Ishikawa (cell line): ENCODE measurements at regions not wholly inside any gene's neighbourhood (a gene's known extent, or its start where the extent isn't known, plus 50 kb on each side); places are given as distances from the start of the nearest gene placed in this dataset.

Source experiments
- CEBPB ChIP-seq: IDR thresholded peaks from 2 replicates; pipeline ENCODE4 v1.6.1; 2012
- CREB1 ChIP-seq: IDR thresholded peaks from 2 replicates; pipeline ENCODE4 v1.6.1; 2012; ENCODE audit warnings: low read depth
- EGR1 ChIP-seq: IDR thresholded peaks from 2 replicates; pipeline ENCODE4 v1.6.1; 2012
- EP300 ChIP-seq: IDR thresholded peaks from 2 replicates; pipeline ENCODE4 v1.6.1; 2012; ENCODE audit warnings: borderline replicate concordance
- FOXM1 ChIP-seq: IDR thresholded peaks from 2 replicates; pipeline ENCODE4 v1.6.1; 2012; ENCODE audit warnings: low read depth, borderline replicate concordance
- MAX ChIP-seq: IDR thresholded peaks from 2 replicates; pipeline ENCODE4 v1.6.1; 2012
- NFIC ChIP-seq: IDR thresholded peaks from 2 replicates; pipeline ENCODE4 v1.6.1; 2012
- RAD21 ChIP-seq: IDR thresholded peaks from 2 replicates; pipeline ENCODE4 v1.6.1; 2012; ENCODE audit warnings: low read depth
- REST ChIP-seq: IDR thresholded peaks from 2 replicates; pipeline ENCODE4 v1.6.1; 2012; ENCODE audit warnings: low read depth, mild to moderate bottlenecking
- TAF1 ChIP-seq: IDR thresholded peaks from 2 replicates; pipeline ENCODE4 v1.6.1; 2012; ENCODE audit warnings: low read depth, mild to moderate bottlenecking
- TCF12 ChIP-seq: IDR thresholded peaks from 2 replicates; pipeline ENCODE4 v1.6.1; 2012; ENCODE audit warnings: low read depth
- TEAD4 ChIP-seq: IDR thresholded peaks from 2 replicates; pipeline ENCODE4 v1.6.1; 2012
- USF1 ChIP-seq: IDR thresholded peaks from 2 replicates; pipeline ENCODE4 v1.6.1; 2012
- YY1 ChIP-seq: IDR thresholded peaks from 2 replicates; pipeline ENCODE4 v1.6.1; 2012; ENCODE audit warnings: low read depth
- ZBTB7A ChIP-seq: IDR thresholded peaks from 2 replicates; pipeline ENCODE4 v1.6.1; 2012; ENCODE audit warnings: low read depth

- no peak for TF ChIP-seq USF1
- TF ChIP-seq CEBPB: no peak
- TF ChIP-seq RAD21: no peak
- TF ChIP-seq NFIC: no peak
- TF ChIP-seq FOXM1: no peak
These were observed 98.8 kb downstream of the ADCYAP1 start for GRCh38 chr18:1003499-1003898.

GRCh38 chr18:1006304-1006703 is 101.6 kb downstream of the ADCYAP1 start:
- TF ChIP-seq EP300: no peak
- no peak for TF ChIP-seq REST
- no peak for TF ChIP-seq RAD21
- TF ChIP-seq TEAD4: no peak
- TF ChIP-seq NFIC: no peak
- no peak for TF ChIP-seq MAX
- no peak for TF ChIP-seq EGR1
- no peak for TF ChIP-seq TCF12
- TF ChIP-seq CREB1: no peak

- TF ChIP-seq FOXM1: no peak
- no peak for TF ChIP-seq RAD21
- no peak for TF ChIP-seq CEBPB
- no peak for TF ChIP-seq TCF12
- TF ChIP-seq ZBTB7A: no peak
- TF ChIP-seq MAX: no peak
- no peak for TF ChIP-seq REST
- TF ChIP-seq TEAD4: no peak
- TF ChIP-seq NFIC: no peak
- TF ChIP-seq YY1: no peak
- TF ChIP-seq EP300: no peak
- no peak for TF ChIP-seq EGR1
- TF ChIP-seq TAF1: no peak
- no peak for TF ChIP-seq CREB1
- TF ChIP-seq USF1: no peak
These were observed 102.3 kb downstream of the ADCYAP1 start for GRCh38 chr18:1006965-1007364.

GRCh38 chr18:1011349-1011748 is 106.7 kb downstream of the ADCYAP1 start:
- TF ChIP-seq EGR1: no peak
- no peak for TF ChIP-seq YY1
- TF ChIP-seq MAX: no peak
- TF ChIP-seq TEAD4: no peak
- TF ChIP-seq REST: no peak
- no peak for TF ChIP-seq ZBTB7A
- no peak for TF ChIP-seq NFIC
- no peak for TF ChIP-seq USF1
- no peak for TF ChIP-seq TAF1
- no peak for TF ChIP-seq TCF12
- TF ChIP-seq FOXM1: no peak
- no peak for TF ChIP-seq EP300
- no peak for TF ChIP-seq CEBPB
- TF ChIP-seq RAD21: no peak
- TF ChIP-seq CREB1: no peak
